ENCODE measurements at regions not wholly inside any gene's neighbourhood (a gene's known extent, or its start where the extent isn't known, plus 50 kb on each side); places are given as distances from the start of the nearest gene placed in this dataset.

DNA sequence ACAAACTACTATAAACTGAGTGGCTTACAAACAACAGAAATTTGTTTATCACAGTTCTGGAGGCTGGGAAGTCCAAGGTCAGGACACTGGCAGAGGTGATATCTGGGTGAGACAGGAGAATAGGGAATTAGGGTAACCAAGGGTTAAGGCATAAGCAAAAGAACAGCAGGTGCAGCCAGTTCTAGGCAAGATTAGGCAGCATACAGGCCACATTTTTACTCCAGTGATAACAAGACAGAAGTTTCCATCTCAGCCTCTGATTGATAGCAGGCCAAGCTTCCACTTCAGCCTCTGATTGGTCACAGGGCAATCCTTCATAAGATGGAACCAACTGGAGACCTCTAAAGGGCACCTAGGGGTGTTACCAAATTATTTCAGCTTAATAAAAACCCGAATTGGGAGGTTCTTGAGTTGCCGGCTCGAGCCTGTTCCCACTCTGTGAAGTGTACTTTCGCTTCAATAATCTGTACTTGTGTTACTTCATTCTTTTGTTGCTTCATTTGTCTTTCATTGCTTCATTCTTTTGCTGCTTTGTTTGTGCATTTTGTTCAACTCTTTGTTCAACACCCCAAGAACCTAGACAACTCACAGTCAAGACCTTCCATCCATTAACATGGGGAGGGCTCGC lies 185.6 kb downstream of the TOMM20 start:
- TF ChIP-seq, protein P1, sequence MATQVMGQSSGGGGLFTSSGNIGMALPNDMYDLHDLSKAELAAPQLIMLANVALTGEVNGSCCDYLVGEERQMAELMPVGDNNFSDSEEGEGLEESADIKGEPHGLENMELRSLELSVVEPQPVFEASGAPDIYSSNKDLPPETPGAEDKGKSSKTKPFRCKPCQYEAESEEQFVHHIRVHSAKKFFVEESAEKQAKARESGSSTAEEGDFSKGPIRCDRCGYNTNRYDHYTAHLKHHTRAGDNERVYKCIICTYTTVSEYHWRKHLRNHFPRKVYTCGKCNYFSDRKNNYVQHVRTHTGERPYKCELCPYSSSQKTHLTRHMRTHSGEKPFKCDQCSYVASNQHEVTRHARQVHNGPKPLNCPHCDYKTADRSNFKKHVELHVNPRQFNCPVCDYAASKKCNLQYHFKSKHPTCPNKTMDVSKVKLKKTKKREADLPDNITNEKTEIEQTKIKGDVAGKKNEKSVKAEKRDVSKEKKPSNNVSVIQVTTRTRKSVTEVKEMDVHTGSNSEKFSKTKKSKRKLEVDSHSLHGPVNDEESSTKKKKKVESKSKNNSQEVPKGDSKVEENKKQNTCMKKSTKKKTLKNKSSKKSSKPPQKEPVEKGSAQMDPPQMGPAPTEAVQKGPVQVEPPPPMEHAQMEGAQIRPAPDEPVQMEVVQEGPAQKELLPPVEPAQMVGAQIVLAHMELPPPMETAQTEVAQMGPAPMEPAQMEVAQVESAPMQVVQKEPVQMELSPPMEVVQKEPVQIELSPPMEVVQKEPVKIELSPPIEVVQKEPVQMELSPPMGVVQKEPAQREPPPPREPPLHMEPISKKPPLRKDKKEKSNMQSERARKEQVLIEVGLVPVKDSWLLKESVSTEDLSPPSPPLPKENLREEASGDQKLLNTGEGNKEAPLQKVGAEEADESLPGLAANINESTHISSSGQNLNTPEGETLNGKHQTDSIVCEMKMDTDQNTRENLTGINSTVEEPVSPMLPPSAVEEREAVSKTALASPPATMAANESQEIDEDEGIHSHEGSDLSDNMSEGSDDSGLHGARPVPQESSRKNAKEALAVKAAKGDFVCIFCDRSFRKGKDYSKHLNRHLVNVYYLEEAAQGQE (IDR thresholded peaks at IDR 0.05; ENCODE audit: low read depth), result no peak
- TF ChIP-seq, protein P2, sequence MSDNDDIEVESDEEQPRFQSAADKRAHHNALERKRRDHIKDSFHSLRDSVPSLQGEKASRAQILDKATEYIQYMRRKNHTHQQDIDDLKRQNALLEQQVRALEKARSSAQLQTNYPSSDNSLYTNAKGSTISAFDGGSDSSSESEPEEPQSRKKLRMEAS (IDR thresholded peaks at IDR 0.05), result no peak
- no peak for TF ChIP-seq CREB1 (IDR thresholded peaks at IDR 0.05; ENCODE audit: low read depth)
